Adipocyte (in vitro differentiated cells): ENCODE measurements at regions not wholly inside any gene's neighbourhood (a gene's known extent, or its start where the extent isn't known, plus 50 kb on each side); places are given as distances from the start of the nearest gene placed in this dataset.
A peak's percentile ranks its signal among the peaks of the same experiment; 100 is the strongest.
"Not testable (repeated sequence)": the region's sequence is repeated elsewhere in the genome, so short reads cannot be mapped to it uniquely, and the experiment has no call there.

ENCODE experiments used
- DNase-seq: peaks from one replicate; pipeline ENCODE4 v3.0.0-alpha.2; 2015; ENCODE audit warnings: low read depth
- H3K27me3 ChIP-seq: replicated peaks from 2 replicates; pipeline ENCODE4 v1.7.0; 2013; ENCODE audit warnings: mild to moderate bottlenecking, low read length, moderate library complexity; ENCODE audit not compliant: control insufficient read depth, insufficient read depth
- H3K36me3 ChIP-seq: 2 replicates; pipeline ENCODE4 v1.7.0; 2013; ENCODE audit warnings: low read length, mild to moderate bottlenecking, moderate library complexity; ENCODE audit not compliant: control insufficient read depth, insufficient read depth, severe bottlenecking
- H3K4me1 ChIP-seq: 2 replicates; pipeline ENCODE4 v1.7.0; 2013; ENCODE audit warnings: mild to moderate bottlenecking, low read length, moderate library complexity; ENCODE audit not compliant: control insufficient read depth, insufficient read depth
- H3K4me3 ChIP-seq: 2 replicates; pipeline ENCODE4 v1.7.0; 2013; ENCODE audit warnings: mild to moderate bottlenecking, low read length, moderate library complexity
- H3K9ac ChIP-seq: 2 replicates; pipeline ENCODE4 v1.7.0; 2013; ENCODE audit warnings: mild to moderate bottlenecking, low read length, moderate library complexity
- H3K9me3 ChIP-seq: 2 replicates; pipeline ENCODE4 v1.7.0; 2013; ENCODE audit warnings: mild to moderate bottlenecking, low read length, moderate library complexity; ENCODE audit not compliant: control insufficient read depth

- Histone ChIP-seq H3K4me3 (no peak overlapping the region), H3K9me3 (no peaks in the 10 kb centered on the region), H3K27me3 (no peaks in the 10 kb centered on the region), H3K4me1 (peaks cover 24% of the 10 kb centered on the region), H3K9ac (no peak overlapping the region), H3K36me3 (no peaks in the 10 kb centered on the region)
- no peak for DNase-seq
Observed at GRCh38 chr18:49694402-49694801, 118.9 kb downstream of the ACAA2 start.

DNA sequence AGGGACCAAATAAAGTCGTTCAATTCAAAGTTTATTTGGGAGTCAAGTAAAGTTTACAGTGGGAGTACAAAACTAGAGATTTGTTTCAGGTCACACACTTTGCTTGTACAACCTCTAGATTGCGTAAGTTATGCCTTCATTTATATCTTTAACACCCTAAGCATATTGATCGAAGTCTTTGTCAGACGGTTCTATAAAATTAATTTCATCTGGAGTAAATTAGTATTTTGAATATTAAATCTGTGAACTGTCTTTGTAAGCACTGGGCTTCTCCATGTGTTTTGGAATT is 119.7 kb downstream of the ACAA2 start:
- H3K9ac ChIP-seq, result no peak overlapping the region
- no peak overlapping the region for H3K4me3 ChIP-seq
- H3K36me3 ChIP-seq, result no peaks in the 10 kb centered on the region
- DNase-seq, result no peak
- H3K4me1 ChIP-seq, result peaks cover 24% of the 10 kb centered on the region
- no peaks in the 10 kb centered on the region for H3K27me3 ChIP-seq
- H3K9me3 ChIP-seq, result no peaks in the 10 kb centered on the region

DNA sequence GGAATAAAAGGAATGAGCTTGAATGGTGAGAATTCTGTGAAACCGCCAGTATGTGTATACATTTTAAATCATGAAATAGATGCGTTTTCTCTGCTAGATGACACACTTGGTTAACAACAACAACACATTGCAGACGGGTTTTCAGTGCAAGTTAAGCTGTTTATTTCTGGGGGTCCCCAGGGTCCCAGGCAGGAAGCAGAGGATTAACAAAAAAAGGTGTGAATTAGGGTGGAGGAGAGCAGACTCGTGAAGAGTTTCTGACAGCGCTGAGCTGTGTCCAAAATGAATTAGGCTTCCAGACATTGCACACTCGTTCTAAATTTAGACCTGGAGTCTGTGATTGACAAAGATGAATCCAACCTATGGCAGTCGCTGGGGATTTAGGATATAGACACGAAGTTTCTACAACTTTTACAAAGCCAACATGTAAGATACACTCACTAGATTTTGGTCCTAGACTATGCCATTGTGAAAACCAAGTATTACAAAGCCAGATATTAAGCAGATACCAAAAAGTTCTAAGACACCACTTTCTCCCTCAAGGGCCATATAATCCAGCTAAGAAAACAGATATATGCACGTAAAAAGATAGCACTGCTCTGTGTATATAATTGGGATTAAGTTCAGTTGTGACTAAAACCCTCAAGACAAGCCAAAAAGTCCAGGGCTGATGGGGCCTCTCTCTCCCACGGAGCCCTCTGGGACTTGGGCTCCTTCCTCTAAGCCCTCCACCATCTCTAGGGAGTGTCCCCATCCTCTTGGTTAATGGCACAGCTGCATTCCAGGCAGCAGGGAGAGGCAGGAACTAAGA is 120.2 kb downstream of the ACAA2 start:
- H3K4me3 ChIP-seq, result no peak overlapping the region
- H3K4me1 ChIP-seq, result peaks cover 20% of the 10 kb centered on the region
- no peaks in the 10 kb centered on the region for H3K36me3 ChIP-seq
- no peaks in the 10 kb centered on the region for H3K9me3 ChIP-seq
- no peak overlapping the region for H3K9ac ChIP-seq
- H3K27me3 ChIP-seq, result no peaks in the 10 kb centered on the region
- DNase-seq, result no peak

- Histone ChIP-seq H3K4me1 (peaks cover 13% of the 10 kb centered on the region), H3K27me3 (no peaks in the 10 kb centered on the region), H3K4me3 (peak overlapping the region; percentile 57), H3K9me3 (no peaks in the 10 kb centered on the region), H3K36me3 (no peaks in the 10 kb centered on the region), H3K9ac (peak overlapping the region; percentile 51)
- DNase-seq, result peak; percentile 72
Observed at GRCh38 chr18:49691177-49691608, 122.1 kb downstream of the ACAA2 start.

DNA sequence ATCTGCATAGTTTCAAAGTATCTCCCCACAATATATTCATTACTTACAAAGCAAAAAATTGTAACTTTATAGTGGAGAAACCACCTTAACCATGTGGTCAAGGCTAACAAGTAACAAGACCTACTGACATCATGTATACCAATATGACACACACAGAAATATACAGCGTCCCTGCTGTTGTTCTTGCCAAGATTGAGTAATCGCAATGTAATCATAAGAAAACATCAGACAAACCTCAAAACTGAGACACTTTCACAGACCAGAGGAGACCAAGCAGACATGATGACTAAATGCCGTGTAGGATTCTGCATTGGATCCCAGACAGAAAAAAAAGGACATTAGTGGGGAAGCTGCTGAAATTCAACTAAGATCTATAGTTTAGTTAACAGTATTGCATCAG is 123.0 kb downstream of the ACAA2 start:
- peak; percentile 91 for DNase-seq
- no peaks in the 10 kb centered on the region for H3K27me3 ChIP-seq
- no peaks in the 10 kb centered on the region for H3K36me3 ChIP-seq
- peak overlapping the region; percentile 57 for H3K4me3 ChIP-seq
- peak overlapping the region; percentile 51 for H3K9ac ChIP-seq
- peaks cover 13% of the 10 kb centered on the region for H3K4me1 ChIP-seq
- H3K9me3 ChIP-seq, result no peaks in the 10 kb centered on the region

- Histone ChIP-seq H3K9ac (no peak overlapping the region), H3K4me3 (no peak overlapping the region), H3K36me3 (no peaks in the 10 kb centered on the region), H3K4me1 (peaks cover 10% of the 10 kb centered on the region), H3K27me3 (no peaks in the 10 kb centered on the region), H3K9me3 (no peaks in the 10 kb centered on the region)
- DNase-seq, result no peak
Observed at GRCh38 chr18:49685231-49685942, 123.5 kb downstream of the LIPG start.

DNA sequence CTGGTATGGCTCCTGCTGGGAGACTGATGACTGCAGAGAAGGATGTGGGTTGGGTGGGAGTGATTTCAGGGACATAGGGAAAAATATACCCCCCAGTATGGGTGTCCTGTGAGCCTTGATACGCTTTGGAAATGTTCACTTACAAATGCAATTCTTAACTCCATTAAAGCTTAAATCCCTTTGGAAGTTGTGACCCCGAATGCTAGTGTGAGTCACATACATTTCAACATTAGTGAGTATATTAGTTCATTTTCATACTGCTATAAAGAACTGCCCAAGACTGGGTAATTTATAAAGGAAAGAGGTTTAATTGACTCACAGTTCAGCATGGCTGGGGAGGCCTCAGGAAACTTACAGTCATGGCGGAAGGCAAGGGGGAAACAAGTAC is 120.9 kb downstream of the LIPG start:
- H3K4me3 ChIP-seq, H3K9me3 ChIP-seq, H3K9ac ChIP-seq, H3K4me1 ChIP-seq, H3K27me3 ChIP-seq, H3K36me3 ChIP-seq, DNase-seq: not testable (repeated sequence)

- Histone ChIP-seq H3K9me3 (no peaks in the 10 kb centered on the region), H3K4me1 (peaks cover 9% of the 10 kb centered on the region), H3K27me3 (no peaks in the 10 kb centered on the region), H3K9ac (no peak overlapping the region), H3K4me3 (no peak overlapping the region), H3K36me3 (no peaks in the 10 kb centered on the region)
- DNase-seq, result no peak
Observed at GRCh38 chr18:49682173-49682802, 120.4 kb downstream of the LIPG start.

- no peaks in the 10 kb centered on the region for H3K36me3 ChIP-seq
- no peaks in the 10 kb centered on the region for H3K27me3 ChIP-seq
- H3K9ac ChIP-seq, result no peak overlapping the region
- H3K4me1 ChIP-seq, result peaks cover 9% of the 10 kb centered on the region
- no peak overlapping the region for H3K4me3 ChIP-seq
- no peaks in the 10 kb centered on the region for H3K9me3 ChIP-seq
- no peak for DNase-seq
Observed at GRCh38 chr18:49681387-49681786, 119.5 kb downstream of the LIPG start.

DNA sequence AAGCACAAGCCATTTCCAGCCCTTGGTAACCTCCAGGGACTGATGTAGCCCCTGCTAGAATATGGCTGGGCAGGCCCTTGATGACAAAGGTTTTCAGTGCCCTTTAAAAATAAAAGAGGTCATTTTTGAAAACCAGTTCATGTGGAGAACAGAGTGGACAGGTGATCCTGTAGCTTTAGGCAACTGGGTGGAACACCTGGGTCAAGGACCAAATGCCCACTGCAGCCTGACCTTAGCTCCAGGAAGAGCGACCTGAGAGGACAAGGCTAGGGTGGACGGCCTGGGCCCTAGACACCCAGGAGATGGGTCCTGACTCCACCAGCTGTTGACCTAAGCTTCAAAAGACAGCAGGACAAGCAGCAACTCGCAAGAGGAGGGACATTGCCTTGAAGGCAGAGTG is 116.6 kb downstream of the LIPG start:
- H3K36me3 ChIP-seq, result no peaks in the 10 kb centered on the region
- H3K9ac ChIP-seq, result no peak overlapping the region
- peaks cover 9% of the 10 kb centered on the region for H3K4me1 ChIP-seq
- DNase-seq, result no peak
- no peaks in the 10 kb centered on the region for H3K9me3 ChIP-seq
- no peak overlapping the region for H3K4me3 ChIP-seq
- H3K27me3 ChIP-seq, result no peaks in the 10 kb centered on the region

DNA sequence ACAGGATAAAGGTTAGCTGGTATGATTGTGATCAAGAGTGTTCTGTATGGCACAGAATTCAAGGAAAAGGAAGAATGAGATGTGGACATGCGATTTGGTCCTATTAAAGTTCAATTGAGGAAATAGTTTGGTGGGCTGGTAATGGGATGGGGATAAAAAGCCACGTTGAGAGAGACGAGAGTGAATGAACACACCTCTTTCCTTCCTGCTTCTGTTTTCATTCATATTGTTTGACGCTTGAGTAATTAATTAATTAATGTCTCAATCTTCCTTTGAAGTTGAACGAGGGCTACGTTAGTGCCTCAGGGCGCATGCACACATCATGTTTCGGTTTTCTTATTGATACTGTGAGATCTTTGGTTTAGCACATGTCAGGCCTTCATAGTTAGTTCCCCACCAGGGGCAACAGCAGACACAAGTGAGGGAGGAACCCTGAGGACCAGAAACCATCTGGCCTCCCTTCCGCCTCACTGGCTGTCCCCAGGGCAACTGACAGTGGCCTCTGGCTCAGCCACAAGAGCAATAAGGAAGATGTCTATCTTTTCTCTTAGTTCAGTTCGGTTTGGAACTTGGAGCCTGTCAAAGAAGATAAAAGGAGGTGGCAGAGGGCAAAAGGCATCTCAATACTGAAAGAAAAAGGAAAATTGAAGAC is 116.0 kb downstream of the LIPG start:
- H3K9me3 ChIP-seq, result no peaks in the 10 kb centered on the region
- peaks cover 9% of the 10 kb centered on the region for H3K4me1 ChIP-seq
- DNase-seq, result no peak
- no peak overlapping the region for H3K4me3 ChIP-seq
- peaks cover 3% of the 10 kb centered on the region for H3K27me3 ChIP-seq
- H3K9ac ChIP-seq, result no peak overlapping the region
- no peaks in the 10 kb centered on the region for H3K36me3 ChIP-seq
